VCaP (cell line): ENCODE measurements at regions not wholly inside any gene's neighbourhood (a gene's known extent, or its start where the extent isn't known, plus 50 kb on each side); places are given as distances from the start of the nearest gene placed in this dataset.

Experiments used
- H3K27ac ChIP-seq: fragments of 450-650 bp; 2 replicates; pipeline ENCODE4 v1.5.1; 2017
- TF ChIP-seq, protein P1 (sequence below): fragments of 450-650 bp; conservative IDR thresholded peaks from 2 replicates; pipeline ENCODE4 v1.5.1; 2017; ENCODE audit warnings: mild to moderate bottlenecking, moderate library complexity

DNA sequence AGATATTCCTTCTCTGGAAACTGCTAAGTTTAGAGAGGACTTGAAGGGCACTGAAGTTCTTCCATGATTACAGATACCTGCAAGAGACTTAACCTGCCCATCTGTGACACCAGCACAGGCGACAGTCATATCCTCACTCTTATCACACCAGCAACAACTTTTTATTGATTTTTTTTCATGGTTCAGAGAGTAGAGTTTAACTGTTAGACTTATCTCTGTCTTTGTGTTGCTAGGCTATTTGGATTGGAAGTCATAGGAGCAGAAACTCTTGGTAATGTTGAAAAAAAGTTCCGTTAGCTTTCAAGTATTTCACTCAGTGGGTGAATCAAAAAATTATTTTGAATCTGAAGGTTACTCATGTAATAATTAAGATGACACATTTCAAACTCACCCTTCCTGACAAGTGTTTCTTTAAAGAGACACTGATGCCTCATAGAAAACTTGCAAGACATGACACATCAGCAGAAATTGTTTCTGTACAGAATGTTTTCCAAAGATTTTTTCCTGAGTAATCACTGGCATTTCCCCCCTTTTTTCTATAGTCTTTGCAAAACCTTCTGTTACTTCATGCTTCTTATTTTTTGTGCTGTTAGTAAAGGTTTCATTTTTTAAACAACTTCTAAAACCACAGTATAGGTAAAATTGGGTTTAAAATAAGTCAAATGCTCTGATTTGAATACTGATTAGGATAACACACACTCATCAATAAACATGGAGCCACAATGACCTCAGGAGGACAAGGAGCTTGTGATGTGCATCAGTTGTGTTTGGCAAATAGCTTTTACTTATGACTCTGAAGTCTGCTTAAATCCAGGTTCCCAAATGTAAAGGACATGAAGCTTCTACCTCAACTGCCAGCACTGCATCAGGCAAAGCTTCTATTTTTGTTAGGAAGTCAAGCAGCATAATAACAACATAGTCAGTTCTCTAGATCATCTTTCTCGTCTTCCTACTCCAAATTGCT lies 252.9 kb upstream of the MAN1A1 start:
- TF ChIP-seq, protein P1, sequence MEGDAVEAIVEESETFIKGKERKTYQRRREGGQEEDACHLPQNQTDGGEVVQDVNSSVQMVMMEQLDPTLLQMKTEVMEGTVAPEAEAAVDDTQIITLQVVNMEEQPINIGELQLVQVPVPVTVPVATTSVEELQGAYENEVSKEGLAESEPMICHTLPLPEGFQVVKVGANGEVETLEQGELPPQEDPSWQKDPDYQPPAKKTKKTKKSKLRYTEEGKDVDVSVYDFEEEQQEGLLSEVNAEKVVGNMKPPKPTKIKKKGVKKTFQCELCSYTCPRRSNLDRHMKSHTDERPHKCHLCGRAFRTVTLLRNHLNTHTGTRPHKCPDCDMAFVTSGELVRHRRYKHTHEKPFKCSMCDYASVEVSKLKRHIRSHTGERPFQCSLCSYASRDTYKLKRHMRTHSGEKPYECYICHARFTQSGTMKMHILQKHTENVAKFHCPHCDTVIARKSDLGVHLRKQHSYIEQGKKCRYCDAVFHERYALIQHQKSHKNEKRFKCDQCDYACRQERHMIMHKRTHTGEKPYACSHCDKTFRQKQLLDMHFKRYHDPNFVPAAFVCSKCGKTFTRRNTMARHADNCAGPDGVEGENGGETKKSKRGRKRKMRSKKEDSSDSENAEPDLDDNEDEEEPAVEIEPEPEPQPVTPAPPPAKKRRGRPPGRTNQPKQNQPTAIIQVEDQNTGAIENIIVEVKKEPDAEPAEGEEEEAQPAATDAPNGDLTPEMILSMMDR, result no peak
- no peak overlapping the region for H3K27ac ChIP-seq

GRCh38 chr6:119598883-119599282 lies 249.3 kb upstream of the MAN1A1 start:
- H3K27ac ChIP-seq, result no peak overlapping the region
- TF ChIP-seq, protein P1, result no peak

- H3K27ac ChIP-seq, result no peak overlapping the region
- TF ChIP-seq, protein P1, result no peak
Observed at GRCh38 chr6:119594907-119595306, 245.3 kb upstream of the MAN1A1 start.

DNA sequence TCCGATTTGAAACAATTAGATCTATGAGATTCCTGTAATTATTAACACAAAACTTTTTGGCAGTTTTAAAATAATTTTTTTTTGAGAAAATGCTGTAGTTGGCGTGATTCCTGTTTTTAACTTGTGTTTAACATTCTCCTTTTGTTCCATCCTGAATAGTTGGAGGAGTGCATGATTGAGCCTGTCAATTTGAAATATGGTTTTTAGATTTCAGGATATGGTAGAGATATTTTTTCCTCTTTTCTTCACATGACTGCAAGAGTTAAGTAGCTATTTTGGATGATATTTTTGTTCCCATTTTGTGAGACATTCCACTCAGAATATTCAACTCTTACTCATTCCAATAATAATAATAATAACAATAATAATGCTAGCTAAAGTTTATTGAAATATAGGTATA lies 241.7 kb upstream of the MAN1A1 start:
- H3K27ac ChIP-seq, result no peak overlapping the region
- TF ChIP-seq, protein P1, result no peak

GRCh38 chr6:119590066-119590465 lies 240.5 kb upstream of the MAN1A1 start:
- TF ChIP-seq, protein P1, result no peak
- no peak overlapping the region for H3K27ac ChIP-seq

- no peak overlapping the region for H3K27ac ChIP-seq
- TF ChIP-seq, protein P1, result no peak
Observed at GRCh38 chr6:119587537-119587936, 238.0 kb upstream of the MAN1A1 start.

DNA sequence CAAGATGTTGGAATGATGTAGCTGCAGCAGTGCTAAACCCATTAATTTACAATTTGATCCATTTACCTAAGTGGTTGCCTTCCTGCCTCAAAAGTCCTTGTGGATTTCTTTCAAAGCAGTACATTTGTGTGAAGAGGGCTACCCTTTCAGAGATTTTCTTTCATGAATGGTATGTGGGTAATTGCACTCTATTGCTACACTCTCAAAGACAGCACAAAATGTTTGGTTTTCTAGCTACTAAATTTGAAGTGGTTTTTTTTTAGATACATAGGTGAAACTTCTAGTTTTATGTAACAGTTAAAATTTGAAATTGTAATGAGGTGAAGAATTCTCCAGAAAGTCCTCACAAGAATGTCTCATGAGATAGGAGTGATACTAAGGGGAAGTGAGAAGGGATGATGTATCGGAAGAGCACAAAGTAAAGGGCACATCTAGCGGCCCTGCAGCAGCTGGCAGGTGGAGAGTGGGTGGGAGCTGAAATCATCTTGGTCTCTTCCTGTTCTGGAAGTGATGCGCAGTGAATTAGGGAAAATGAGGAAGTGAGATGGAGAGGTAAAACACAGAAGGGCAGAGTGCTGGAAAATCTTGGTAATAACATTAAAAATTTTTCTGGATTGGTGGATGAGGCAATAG lies 236.8 kb upstream of the MAN1A1 start:
- TF ChIP-seq, protein P1, result no peak
- H3K27ac ChIP-seq, result no peak overlapping the region
